ENCODE measurements at regions not wholly inside any gene's neighbourhood (a gene's known extent, or its start where the extent isn't known, plus 50 kb on each side); places are given as distances from the start of the nearest gene placed in this dataset.

GRCh38 chr4:34220601-34221000 is 2023.7 kb downstream of the ARAP2 start:
- DNase-seq (ENCODE audit: low read depth, low spot score) = no peak
- no peak overlapping the region for H3K4me3 ChIP-seq (ENCODE audit: low read depth, low read length)
- CTCF ChIA-PET = interaction anchor here (1.5 kb wide), 1 partner anchor 42 kb away, joined by 4 read pairs; no protein-coding TSS in a partner anchor
- no peak for TF ChIP-seq CTCF (IDR thresholded peaks at IDR 0.05; ENCODE audit: insufficient read depth, low read length, missing control alignments)
- POLR2A ChIA-PET = no interaction called here

- no peak for DNase-seq (ENCODE audit: low read depth, low spot score)
- CTCF ChIA-PET = no interaction called here
- TF ChIP-seq CTCF (IDR thresholded peaks at IDR 0.05; ENCODE audit: insufficient read depth, low read length, missing control alignments) = no peak
- POLR2A ChIA-PET = no interaction called here
- no peak overlapping the region for H3K4me3 ChIP-seq (ENCODE audit: low read depth, low read length)
Observed at GRCh38 chr4:34221986-34222385, 2022.3 kb downstream of the ARAP2 start.

- no peak for TF ChIP-seq CTCF (IDR thresholded peaks at IDR 0.05; ENCODE audit: insufficient read depth, low read length, missing control alignments)
- CTCF ChIA-PET = no interaction called here
- H3K4me3 ChIP-seq (ENCODE audit: low read depth, low read length) = no peak overlapping the region
- POLR2A ChIA-PET = no interaction called here
- no peak for DNase-seq (ENCODE audit: low read depth, low spot score)
Observed at GRCh38 chr4:34236118-34236517, 2008.2 kb downstream of the ARAP2 start.

GRCh38 chr4:34245276-34245675 is 1999.0 kb downstream of the ARAP2 start:
- CTCF ChIA-PET = no interaction called here
- POLR2A ChIA-PET = no interaction called here
- no peak overlapping the region for H3K4me3 ChIP-seq (ENCODE audit: low read depth, low read length)
- TF ChIP-seq CTCF (IDR thresholded peaks at IDR 0.05; ENCODE audit: insufficient read depth, low read length, missing control alignments) = no peak
- DNase-seq (ENCODE audit: low read depth, low spot score) = no peak

GRCh38 chr4:34250562-34250961 is 1993.8 kb downstream of the ARAP2 start:
- POLR2A ChIA-PET = no interaction called here
- no peak for DNase-seq (ENCODE audit: low read depth, low spot score)
- CTCF ChIA-PET = no interaction called here
- no peak overlapping the region for H3K4me3 ChIP-seq (ENCODE audit: low read depth, low read length)
- TF ChIP-seq CTCF (IDR thresholded peaks at IDR 0.05; ENCODE audit: insufficient read depth, low read length, missing control alignments) = no peak

GRCh38 chr4:34253239-34253638 is 1991.1 kb downstream of the ARAP2 start:
- H3K4me3 ChIP-seq (ENCODE audit: low read depth, low read length) = no peak overlapping the region
- DNase-seq (ENCODE audit: low read depth, low spot score) = no peak
- POLR2A ChIA-PET = no interaction called here
- TF ChIP-seq CTCF (IDR thresholded peaks at IDR 0.05; ENCODE audit: insufficient read depth, low read length, missing control alignments) = no peak
- CTCF ChIA-PET = no interaction called here
